Rectal smooth muscle tissue (tissue), 1 donor: ENCODE measurements at regions not wholly inside any gene's neighbourhood (a gene's known extent, or its start where the extent isn't known, plus 50 kb on each side); places are given as distances from the start of the nearest gene placed in this dataset.

ENCODE experiments used
- H3K27ac ChIP-seq: one replicate; pipeline ENCODE4 v1.7.0; 2013; ENCODE audit warnings: low read depth, low read length, inconsistent platforms
- H3K27me3 ChIP-seq: one replicate; pipeline ENCODE4 v1.7.0; 2013; ENCODE audit warnings: low read length; ENCODE audit not compliant: control insufficient read depth, insufficient read depth
- H3K36me3 ChIP-seq: one replicate; pipeline ENCODE4 v1.7.0; 2013; ENCODE audit warnings: low read length; ENCODE audit not compliant: control insufficient read depth, insufficient read depth
- H3K4me1 ChIP-seq: one replicate; pipeline ENCODE4 v1.7.0; 2013; ENCODE audit warnings: low read length; ENCODE audit not compliant: control insufficient read depth, insufficient read depth
- H3K4me3 ChIP-seq: one replicate; pipeline ENCODE4 v1.7.0; 2013; ENCODE audit warnings: low read length
- H3K9ac ChIP-seq: one replicate; pipeline ENCODE4 v1.7.0; 2013; ENCODE audit warnings: low read length

DNA sequence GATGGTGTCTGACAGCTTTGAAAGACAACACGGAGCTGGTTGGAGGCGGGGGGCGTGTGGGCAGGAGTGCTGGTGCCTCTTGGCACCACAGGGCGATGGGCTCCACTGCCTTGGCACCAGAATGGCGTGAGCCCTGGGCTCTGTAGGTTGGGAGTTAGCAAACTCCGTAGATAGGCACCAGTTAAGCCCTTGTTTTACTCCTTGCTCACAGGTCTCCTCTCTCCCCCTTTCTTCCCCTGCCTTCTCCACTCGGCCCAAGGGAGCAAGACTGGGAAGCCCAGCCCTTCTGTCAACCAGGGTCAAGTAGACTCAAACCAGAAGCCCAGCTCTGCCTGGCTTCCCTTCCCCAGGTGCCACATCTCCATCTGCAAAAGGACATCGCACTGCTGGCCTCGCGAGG is 281.7 kb upstream of the ID2 start:
- Histone ChIP-seq H3K4me1 (no peaks in the 10 kb centered on the region), H3K36me3 (no peaks in the 10 kb centered on the region), H3K27ac (no peak overlapping the region), H3K27me3 (no peaks in the 10 kb centered on the region), H3K4me3 (no peak overlapping the region), H3K9ac (no peak overlapping the region)

- Histone ChIP-seq H3K27ac (no peak overlapping the region), H3K27me3 (no peaks in the 10 kb centered on the region), H3K4me3 (no peak overlapping the region), H3K9ac (no peak overlapping the region), H3K36me3 (no peaks in the 10 kb centered on the region), H3K4me1 (no peaks in the 10 kb centered on the region)
Measured at GRCh38 chr2:8402222-8402621, 279.6 kb upstream of the ID2 start.

DNA sequence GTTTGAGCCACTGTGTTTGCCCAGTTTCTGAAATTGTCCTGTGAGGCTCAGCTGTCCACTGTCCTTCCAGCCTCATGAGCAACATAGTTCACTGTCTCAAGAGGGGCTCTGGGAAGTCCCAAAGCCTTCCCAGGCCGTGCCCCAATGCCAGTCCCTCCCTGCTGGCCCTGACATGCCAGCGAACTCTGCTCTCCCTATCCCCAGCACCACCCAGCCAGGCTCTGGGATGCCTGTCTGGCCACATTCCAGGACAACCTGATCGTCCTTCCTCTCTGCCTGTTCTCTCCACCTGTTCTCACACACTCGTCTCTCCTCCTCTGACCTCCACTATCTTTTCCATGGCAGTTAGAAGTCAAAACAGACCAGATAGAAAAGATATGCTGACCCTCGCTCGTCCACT is 278.0 kb upstream of the ID2 start:
- Histone ChIP-seq H3K27me3 (no peaks in the 10 kb centered on the region), H3K36me3 (no peaks in the 10 kb centered on the region), H3K9ac (no peak overlapping the region), H3K4me3 (no peak overlapping the region), H3K27ac (no peak overlapping the region), H3K4me1 (no peaks in the 10 kb centered on the region)

GRCh38 chr2:8405334-8405733 is 276.5 kb upstream of the ID2 start:
- Histone ChIP-seq H3K36me3 (no peaks in the 10 kb centered on the region), H3K27me3 (no peaks in the 10 kb centered on the region), H3K27ac (no peak overlapping the region), H3K4me3 (no peak overlapping the region), H3K9ac (no peak overlapping the region), H3K4me1 (no peaks in the 10 kb centered on the region)

- H3K27me3 ChIP-seq: no peaks in the 10 kb centered on the region
- no peaks in the 10 kb centered on the region for H3K4me1 ChIP-seq
- no peak overlapping the region for H3K9ac ChIP-seq
- no peak overlapping the region for H3K4me3 ChIP-seq
- H3K36me3 ChIP-seq: no peaks in the 10 kb centered on the region
- H3K27ac ChIP-seq: no peak overlapping the region
Measured at GRCh38 chr2:8406271-8406670, 275.6 kb upstream of the ID2 start.

DNA sequence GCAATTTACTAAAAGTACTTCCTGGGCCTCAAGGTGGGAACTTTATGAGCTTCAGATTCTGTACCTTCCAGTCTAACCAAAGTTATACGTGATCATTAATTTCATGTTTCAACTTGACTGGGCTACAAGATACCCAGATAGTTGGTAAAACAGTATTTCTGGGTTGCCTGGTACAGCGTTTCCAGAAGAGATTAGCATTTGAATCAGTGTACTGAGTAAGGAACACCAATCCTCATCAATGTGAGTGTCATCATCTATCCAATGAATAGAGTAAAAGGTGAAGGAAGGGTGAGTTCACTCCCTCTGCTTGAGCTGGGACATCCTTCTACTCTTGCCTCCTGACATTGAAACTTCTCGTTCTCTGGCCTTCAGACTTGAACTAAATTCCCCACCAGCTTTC is 274.5 kb upstream of the ID2 start:
- no peaks in the 10 kb centered on the region for H3K4me1 ChIP-seq
- no peak overlapping the region for H3K9ac ChIP-seq
- no peak overlapping the region for H3K4me3 ChIP-seq
- H3K27ac ChIP-seq: no peak overlapping the region
- no peaks in the 10 kb centered on the region for H3K36me3 ChIP-seq
- H3K27me3 ChIP-seq: no peaks in the 10 kb centered on the region

GRCh38 chr2:8408560-8409460 is 273.0 kb upstream of the ID2 start:
- no peaks in the 10 kb centered on the region for H3K27me3 ChIP-seq
- no peaks in the 10 kb centered on the region for H3K36me3 ChIP-seq
- no peak overlapping the region for H3K4me3 ChIP-seq
- no peak overlapping the region for H3K9ac ChIP-seq
- H3K4me1 ChIP-seq: no peaks in the 10 kb centered on the region
- no peak overlapping the region for H3K27ac ChIP-seq

GRCh38 chr2:8409461-8410260 is 272.2 kb upstream of the ID2 start:
- no peak overlapping the region for H3K4me3 ChIP-seq
- no peaks in the 10 kb centered on the region for H3K27me3 ChIP-seq
- no peak overlapping the region for H3K9ac ChIP-seq
- H3K36me3 ChIP-seq: no peaks in the 10 kb centered on the region
- no peaks in the 10 kb centered on the region for H3K4me1 ChIP-seq
- H3K27ac ChIP-seq: no peak overlapping the region

GRCh38 chr2:8412082-8412481 is 269.8 kb upstream of the ID2 start:
- Histone ChIP-seq H3K4me1 (no peaks in the 10 kb centered on the region), H3K4me3 (no peak overlapping the region), H3K36me3 (no peaks in the 10 kb centered on the region), H3K27ac (no peak overlapping the region), H3K27me3 (no peaks in the 10 kb centered on the region), H3K9ac (no peak overlapping the region)

DNA sequence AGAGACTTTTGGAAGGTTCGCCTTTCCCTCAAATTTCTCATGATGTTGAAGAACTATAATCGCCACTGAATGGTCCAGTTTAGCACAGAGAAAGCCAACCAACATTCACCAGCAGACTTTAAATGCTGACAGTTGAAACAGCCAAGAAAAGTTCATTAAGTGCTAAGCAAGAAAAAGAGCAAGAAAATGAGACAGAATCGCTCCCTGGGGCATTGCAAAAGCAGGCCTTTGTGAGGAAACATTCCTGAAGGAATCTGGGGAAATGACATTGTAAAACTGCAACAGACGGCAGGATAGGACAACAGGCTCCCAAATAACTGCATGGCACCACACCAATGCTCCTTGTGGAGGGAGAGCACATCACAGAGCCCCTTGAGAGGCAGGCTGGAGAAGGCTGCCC is 269.3 kb upstream of the ID2 start:
- H3K36me3 ChIP-seq: no peaks in the 10 kb centered on the region
- no peak overlapping the region for H3K27ac ChIP-seq
- H3K4me1 ChIP-seq: no peaks in the 10 kb centered on the region
- no peaks in the 10 kb centered on the region for H3K27me3 ChIP-seq
- H3K9ac ChIP-seq: no peak overlapping the region
- no peak overlapping the region for H3K4me3 ChIP-seq

GRCh38 chr2:8413589-8414135 is 268.2 kb upstream of the ID2 start:
- H3K9ac ChIP-seq: no peak overlapping the region
- H3K4me1 ChIP-seq: no peaks in the 10 kb centered on the region

DNA sequence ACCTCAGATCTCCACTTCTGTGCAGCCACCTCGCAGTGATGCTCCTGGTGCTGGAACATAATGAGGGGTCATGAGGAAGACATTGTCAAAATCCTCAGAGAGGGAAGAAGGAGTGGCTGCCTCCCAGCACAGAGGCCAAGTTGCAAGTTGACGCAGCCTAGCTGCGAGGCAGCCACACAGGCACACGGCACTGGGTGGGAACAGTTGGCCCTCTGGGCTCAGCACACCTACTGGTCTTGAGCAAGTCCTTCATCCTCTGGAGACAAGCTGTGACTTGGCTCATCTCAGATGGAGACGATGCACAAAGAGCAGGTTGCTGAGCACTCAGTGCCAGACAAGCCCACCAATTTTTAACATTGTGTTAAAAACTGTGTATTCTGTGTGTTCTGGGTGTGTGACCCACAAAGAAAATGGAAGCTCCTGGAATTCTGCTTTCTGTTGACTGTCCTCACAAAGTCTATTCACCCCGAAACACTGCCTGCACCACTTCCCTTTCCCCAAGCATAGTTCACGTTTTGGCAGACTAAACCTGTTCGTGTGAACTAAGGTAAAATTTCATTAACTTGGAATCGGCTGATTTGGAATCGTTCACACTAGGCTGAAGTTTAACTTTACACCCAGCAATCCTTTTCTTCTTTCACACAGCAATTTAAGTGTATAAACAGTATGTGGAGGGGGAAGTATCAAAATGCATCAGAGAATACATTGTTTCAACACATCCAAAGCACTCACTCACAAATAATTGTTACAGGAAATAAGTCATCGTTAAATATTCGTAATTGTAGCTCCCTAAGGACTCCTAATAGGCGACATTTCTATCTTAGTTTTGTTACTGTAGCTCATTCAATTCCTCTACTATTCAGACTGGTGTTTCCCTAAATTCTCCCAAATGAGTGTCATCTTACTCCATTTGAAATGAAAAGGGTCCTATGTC is 266.6 kb upstream of the ID2 start:
- H3K9ac ChIP-seq: no peak overlapping the region
- no peaks in the 10 kb centered on the region for H3K36me3 ChIP-seq
- H3K27ac ChIP-seq: no peak overlapping the region
- no peaks in the 10 kb centered on the region for H3K4me1 ChIP-seq
- no peaks in the 10 kb centered on the region for H3K27me3 ChIP-seq
- H3K4me3 ChIP-seq: no peak overlapping the region

More at GRCh38 chr2:8413589-8414135, 268.2 kb upstream of the ID2 start:
- no peak overlapping the region for H3K27ac ChIP-seq
- no peaks in the 10 kb centered on the region for H3K27me3 ChIP-seq
- no peak overlapping the region for H3K4me3 ChIP-seq
- H3K36me3 ChIP-seq: no peaks in the 10 kb centered on the region
